AG09319 (cell line): ENCODE measurements at regions not wholly inside any gene's neighbourhood (a gene's known extent, or its start where the extent isn't known, plus 50 kb on each side); places are given as distances from the start of the nearest gene placed in this dataset.

Experiments used
- DNase-seq: peaks from one replicate; pipeline ENCODE4 v3.0.0-alpha.2; 2010; ENCODE audit warnings: low read depth; ENCODE audit errors: extremely low read depth
- TF ChIP-seq, protein P1 (sequence below): IDR thresholded peaks from 2 replicates; pipeline ENCODE4 v1.5.1; 2011; ENCODE audit warnings: low read depth, mild to moderate bottlenecking, inconsistent platforms, low read length, moderate library complexity

DNA sequence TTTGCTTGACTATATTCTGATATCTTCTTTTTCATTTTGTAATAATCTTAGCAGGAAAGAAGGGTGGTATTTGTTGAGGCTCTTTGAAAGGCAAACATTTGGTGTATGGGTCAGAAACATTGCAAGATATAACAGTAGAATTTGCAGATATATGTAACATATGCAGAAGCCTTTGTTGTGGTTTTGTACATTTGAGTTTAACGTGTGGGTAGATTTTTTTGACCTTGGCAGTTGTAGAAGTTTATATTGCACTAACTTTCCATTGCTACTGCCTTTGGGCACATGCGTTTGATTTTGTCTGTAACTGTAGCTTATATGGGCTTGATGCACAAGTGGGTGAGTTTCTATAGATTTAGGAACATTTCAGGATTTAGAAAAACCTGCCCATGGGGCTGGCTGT lies 78.5 kb upstream of the SPRY2 start:
- no peak for DNase-seq
- TF ChIP-seq, protein P1, sequence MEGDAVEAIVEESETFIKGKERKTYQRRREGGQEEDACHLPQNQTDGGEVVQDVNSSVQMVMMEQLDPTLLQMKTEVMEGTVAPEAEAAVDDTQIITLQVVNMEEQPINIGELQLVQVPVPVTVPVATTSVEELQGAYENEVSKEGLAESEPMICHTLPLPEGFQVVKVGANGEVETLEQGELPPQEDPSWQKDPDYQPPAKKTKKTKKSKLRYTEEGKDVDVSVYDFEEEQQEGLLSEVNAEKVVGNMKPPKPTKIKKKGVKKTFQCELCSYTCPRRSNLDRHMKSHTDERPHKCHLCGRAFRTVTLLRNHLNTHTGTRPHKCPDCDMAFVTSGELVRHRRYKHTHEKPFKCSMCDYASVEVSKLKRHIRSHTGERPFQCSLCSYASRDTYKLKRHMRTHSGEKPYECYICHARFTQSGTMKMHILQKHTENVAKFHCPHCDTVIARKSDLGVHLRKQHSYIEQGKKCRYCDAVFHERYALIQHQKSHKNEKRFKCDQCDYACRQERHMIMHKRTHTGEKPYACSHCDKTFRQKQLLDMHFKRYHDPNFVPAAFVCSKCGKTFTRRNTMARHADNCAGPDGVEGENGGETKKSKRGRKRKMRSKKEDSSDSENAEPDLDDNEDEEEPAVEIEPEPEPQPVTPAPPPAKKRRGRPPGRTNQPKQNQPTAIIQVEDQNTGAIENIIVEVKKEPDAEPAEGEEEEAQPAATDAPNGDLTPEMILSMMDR, result no peak

DNA sequence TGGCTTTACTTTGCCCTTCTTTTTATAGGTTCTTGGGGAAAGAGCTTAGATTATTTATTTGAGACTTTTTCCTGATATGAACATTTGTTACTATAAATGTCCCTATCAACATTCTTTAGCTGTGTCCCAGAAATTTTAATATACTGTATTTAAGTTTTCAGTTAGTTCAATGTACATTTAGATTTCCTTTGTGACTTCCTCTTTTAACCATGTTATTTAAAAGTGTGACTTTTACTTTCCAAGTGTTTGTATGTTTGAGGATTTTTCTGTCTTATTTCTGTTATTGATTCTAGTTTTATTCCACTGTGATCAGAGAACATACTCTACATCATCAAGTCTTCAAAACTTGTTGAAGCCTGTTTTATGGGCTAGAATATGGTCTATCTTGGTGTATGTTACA lies 72.7 kb upstream of the SPRY2 start:
- no peak for DNase-seq
- TF ChIP-seq, protein P1, result no peak

DNA sequence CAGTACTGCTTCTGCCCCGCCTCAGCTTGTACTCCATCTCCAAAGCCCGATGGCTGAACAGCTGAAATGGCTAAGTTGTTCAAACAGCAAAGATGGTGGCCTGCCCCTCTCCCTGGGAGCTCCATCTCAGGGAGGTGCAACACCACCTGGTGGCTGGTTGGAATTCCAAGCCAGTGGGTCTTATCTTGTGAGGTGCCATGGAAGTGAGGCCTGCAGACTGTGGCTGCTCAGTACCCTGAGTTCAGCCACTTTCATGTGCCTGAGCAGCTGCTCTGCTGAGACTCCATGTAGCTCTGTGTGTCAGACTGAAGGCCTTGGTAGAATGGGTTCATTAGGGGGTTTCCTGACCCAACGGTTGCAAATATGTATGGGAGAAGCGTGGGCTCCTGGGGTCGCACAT lies 67.3 kb upstream of the SPRY2 start:
- DNase-seq, result no peak
- TF ChIP-seq, protein P1, result no peak; the same call in none of the 2 replicates

DNA sequence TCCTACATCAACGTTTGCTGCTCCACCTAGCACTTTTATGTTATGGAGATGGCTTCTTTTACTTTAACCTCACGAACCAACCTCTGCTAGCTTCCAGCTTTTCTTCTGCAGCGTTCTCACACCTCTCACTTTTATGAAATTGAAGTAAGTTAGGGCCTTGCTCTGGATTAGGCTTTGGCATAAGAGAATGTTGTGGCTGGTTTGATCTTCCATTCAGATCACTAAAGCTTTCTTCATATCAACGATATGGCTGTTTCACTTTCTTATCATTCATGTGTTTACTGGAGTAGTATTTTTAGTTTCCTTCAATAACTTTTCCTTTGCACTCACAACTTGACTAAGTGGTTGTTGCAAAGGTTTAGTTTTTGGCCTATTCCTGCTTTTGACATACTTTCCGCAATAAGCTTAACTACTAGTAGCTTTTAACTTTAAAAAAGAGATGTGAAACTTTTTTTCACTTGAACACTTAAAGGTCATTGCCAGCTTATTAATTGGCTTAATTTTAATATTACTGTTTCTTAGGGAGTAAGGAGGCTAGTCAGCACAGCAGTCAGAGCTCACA lies 60.0 kb upstream of the SPRY2 start:
- DNase-seq, result no peak
- TF ChIP-seq, protein P1, result no peak

DNA sequence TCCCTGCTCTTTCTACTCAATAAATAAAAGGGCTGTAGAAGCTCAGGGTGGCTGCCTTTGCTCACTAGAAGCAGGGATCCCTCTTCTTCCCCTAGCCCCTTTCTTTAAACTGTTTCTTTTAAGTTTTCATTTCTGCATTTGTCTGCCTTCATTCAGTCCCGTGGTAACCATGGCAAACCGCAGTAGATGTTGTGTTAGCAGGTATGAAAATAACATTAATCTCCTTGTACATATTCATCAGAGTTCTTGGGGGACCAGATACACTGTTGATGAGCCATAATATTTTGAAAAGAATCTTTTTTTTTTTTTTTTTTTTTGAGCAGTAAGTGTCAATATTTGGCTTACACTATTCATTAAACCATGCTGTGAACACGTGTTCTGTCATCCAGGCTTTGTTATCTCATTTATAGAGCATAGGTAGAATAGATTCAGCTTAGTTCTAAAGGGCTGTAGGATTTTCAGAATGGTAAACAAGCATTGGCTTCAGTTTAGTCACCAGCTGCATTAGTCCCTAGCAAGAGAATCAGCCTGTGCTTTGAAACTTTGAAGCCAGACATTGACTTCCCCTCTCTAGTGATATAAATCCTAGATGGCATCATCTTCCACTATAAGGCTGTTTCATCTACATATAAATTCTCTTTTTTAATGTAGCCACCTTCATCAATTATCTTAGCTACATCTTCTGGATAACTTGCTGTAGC lies 59.4 kb upstream of the SPRY2 start:
- TF ChIP-seq, protein P1, result no peak
- no peak for DNase-seq

DNA sequence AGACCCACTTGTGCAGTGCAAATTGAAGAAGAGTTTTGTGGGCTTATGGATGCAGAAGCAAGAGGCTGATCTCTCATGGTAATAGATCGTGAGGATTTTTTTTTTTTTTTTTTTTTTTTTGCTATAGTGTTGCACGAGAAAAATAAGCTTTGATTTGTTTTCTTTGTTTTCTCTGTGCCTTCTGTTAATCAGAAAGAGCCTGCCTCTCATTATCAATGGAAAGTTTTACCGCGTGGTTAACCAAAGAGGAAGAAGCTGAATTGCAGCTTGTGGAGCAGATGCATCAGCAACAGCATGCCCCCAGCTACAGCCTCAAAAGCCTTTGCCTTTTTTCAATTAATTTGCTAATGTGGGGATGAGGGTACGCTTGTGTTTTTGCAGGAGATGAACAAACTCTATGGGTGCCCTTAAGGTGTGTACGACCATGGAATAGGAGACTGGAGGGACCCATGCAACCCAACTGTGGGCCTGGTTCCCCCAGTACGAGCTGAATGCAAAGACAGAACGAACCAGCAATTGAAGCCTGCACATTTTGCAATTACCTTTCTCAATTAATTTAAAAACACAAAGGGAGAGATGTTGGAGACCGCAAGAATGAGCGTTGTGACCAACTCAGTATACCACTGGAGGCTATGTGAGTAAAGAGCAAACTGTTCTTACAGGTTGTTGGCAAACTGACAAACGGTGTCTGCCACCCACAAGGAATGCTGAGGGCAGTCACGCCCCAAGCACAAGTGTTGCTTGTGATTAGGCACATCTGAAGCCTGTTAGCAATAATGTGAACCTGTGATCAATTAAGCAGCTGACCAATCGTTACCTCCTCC lies 58.6 kb upstream of the SPRY2 start:
- no peak for DNase-seq
- TF ChIP-seq, protein P1, result no peak
